B cell (primary cell): ENCODE measurements at regions not wholly inside any gene's neighbourhood (a gene's known extent, or its start where the extent isn't known, plus 50 kb on each side); places are given as distances from the start of the nearest gene placed in this dataset.

Source experiments
- ATAC-seq: fragments of 200-7000 bp; cut with Tn5 transposase; one replicate; pipeline ENCODE4 v1.10.0; 2021; ENCODE audit warnings: low read depth, mild to moderate bottlenecking, moderate number of reproducible peaks, moderate library complexity
- CTCF ChIA-PET: fragments of 350-600 bp; sonication (Branson Sonifier 250); formaldehyde crosslinking; loops from one replicate; lab custom pipeline; 2021; ENCODE audit warnings: antibody characterized with exemption, inconsistent platforms; lab: Charles Lee
- POLR2A ChIA-PET: fragments of 350-600 bp; sonication (Branson Sonifier 250); formaldehyde crosslinking; loops from one replicate; lab custom pipeline; 2021; ENCODE audit warnings: antibody characterized with exemption; lab: Charles Lee
- DNase-seq: peaks from one replicate; pipeline ENCODE4 v3.0.0; 2013
- H2AFZ ChIP-seq: 2 replicates; pipeline ENCODE4 v1.6.1; 2012; ENCODE audit warnings: mild to moderate bottlenecking, low read depth, low read length; ENCODE audit not compliant: insufficient read depth, poor library complexity, severe bottlenecking
- H3K27ac ChIP-seq, 2 donors: 1 replicate in 1 of 2; 2 replicates in 1 of 2; pipeline ENCODE4 v1.5.1; 2012 to 2013; ENCODE audit warnings: low read length in 2 of 2, mild to moderate bottlenecking in 2 of 2, moderate library complexity in 1 of 2
- H3K27me3 ChIP-seq, 4 experiments: fragments of 200-600 bp in 1 of 4; sonication (generic) in 1 of 4; replicated peaks in 1 of 4; 1 replicate in 2 of 4; 2 replicates in 2 of 4; pipeline versions ENCODE4 v1.6.1 to v1.7.0; 2013 to 2016; ENCODE audit warnings: low read length in 3 of 4, mild to moderate bottlenecking in 2 of 4, mixed read lengths in 1 of 4, moderate library complexity in 1 of 4; ENCODE audit not compliant: insufficient read depth in 4 of 4, control insufficient read depth in 3 of 4; ENCODE audit errors: control extremely low read depth in 1 of 4
- H3K36me3 ChIP-seq, 2 experiments: replicated peaks in 1 of 2; 1 replicate in 1 of 2; 2 replicates in 1 of 2; pipeline versions ENCODE4 v1.6.1 to v1.7.1; 2013; ENCODE audit warnings: low read length in 1 of 2; ENCODE audit not compliant: insufficient read depth in 2 of 2, control insufficient read depth in 1 of 2; ENCODE audit errors: control extremely low read depth in 1 of 2, extremely low read depth in 1 of 2
- H3K4me1 ChIP-seq, 2 donors: fragments of 200-600 bp in 1 of 2; sonication (generic) in 1 of 2; 1 replicate in 1 of 2; 2 replicates in 1 of 2; pipeline versions ENCODE4 v1.5.1 to v1.6.1; 2013 to 2017; ENCODE audit warnings: low read length in 2 of 2; ENCODE audit not compliant: control insufficient read depth in 2 of 2, insufficient read depth in 2 of 2
- H3K4me2 ChIP-seq: replicated peaks from 2 replicates; pipeline ENCODE3; 2012; ENCODE audit warnings: mild to moderate bottlenecking, low read depth, low read length; ENCODE audit not compliant: poor library complexity, severe bottlenecking
- H3K4me3 ChIP-seq, 5 experiments: fragments of 200-600 bp in 1 of 5; sonication (generic) in 1 of 5; 1 replicate in 3 of 5; 2 replicates in 2 of 5; pipeline versions ENCODE4 v1.5.1 to v1.7.0; 2011 to 2016; ENCODE audit warnings: low read length in 4 of 5, mild to moderate bottlenecking in 4 of 5, low read depth in 2 of 5, control low read depth in 1 of 5, moderate library complexity in 1 of 5; ENCODE audit not compliant: insufficient read depth in 1 of 5; ENCODE audit errors: control extremely low read depth in 1 of 5, extremely low read depth in 1 of 5
- H3K79me2 ChIP-seq: fragments of 200-600 bp; sonication (generic); one replicate; pipeline ENCODE4 v1.6.0; 2016; ENCODE audit warnings: low read length; ENCODE audit not compliant: control insufficient read depth, insufficient read depth
- H3K9ac ChIP-seq: fragments of 200-600 bp; sonication (generic); 2 replicates; pipeline ENCODE4 v1.6.1; 2017; ENCODE audit warnings: mild to moderate bottlenecking, low read length, moderate library complexity
- H3K9me3 ChIP-seq, 3 donors: one replicate each; pipeline versions ENCODE4 v1.6.1 to v1.7.1; 2013; ENCODE audit warnings: low read length in 2 of 3; ENCODE audit not compliant: control insufficient read depth in 2 of 3, insufficient read depth in 1 of 3; ENCODE audit errors: control extremely low read depth in 1 of 3
- H4K20me1 ChIP-seq: 2 replicates; pipeline ENCODE4 v1.6.0; 2012; ENCODE audit warnings: mild to moderate bottlenecking, low read length; ENCODE audit not compliant: insufficient read depth, control insufficient read depth, poor library complexity, severe bottlenecking
- H3K27ac Mint-ChIP-seq: one replicate; pipeline ENCODE4 v1.8.0; 2021; ENCODE audit warnings: mixed read lengths
- H3K27me3 Mint-ChIP-seq: one replicate; pipeline ENCODE4 v1.8.0; 2021; ENCODE audit warnings: mixed read lengths
- H3K4me1 Mint-ChIP-seq: one replicate; pipeline ENCODE4 v1.8.0; 2021; ENCODE audit warnings: mixed read lengths
- H3K4me3 Mint-ChIP-seq: one replicate; pipeline ENCODE4 v1.8.0; 2021; ENCODE audit warnings: mixed read lengths
- H3K9me3 Mint-ChIP-seq: one replicate; pipeline ENCODE4 v1.8.0; 2022; ENCODE audit warnings: mixed read lengths; ENCODE audit not compliant: insufficient read depth
- CTCF ChIP-seq: fragments of 200-600 bp; IDR thresholded peaks from one replicate; pipeline ENCODE4 v1.8.0; 2022; ENCODE audit warnings: antibody characterized with exemption, mild to moderate bottlenecking
- EZH2 ChIP-seq: IDR thresholded peaks from 2 replicates; pipeline ENCODE4 v1.6.1; 2012; ENCODE audit warnings: borderline replicate concordance, low read depth, mild to moderate bottlenecking, moderate library complexity, low read length; ENCODE audit not compliant: insufficient read depth, poor library complexity, severe bottlenecking
- WGBS: methylation state at CpG from one replicate; pipeline ENCODE4 v1.1.5; 2013; ENCODE audit warnings: missing lambda C conversion rate; ENCODE audit not compliant: insufficient coverage; 5-methylcytosine and 5-hydroxymethylcytosine counted together
- intact Hi-C: fragments of 100-400 bp; cut with micrococcal nuclease; formaldehyde crosslinking; loops from one replicate; pipeline ENCODE4 v1.10.0; 2022

GRCh38 chr14:87443787-87444186 is 549.2 kb downstream of the GALC start:
- H3K4me3 ChIP-seq: no peak overlapping the region
- ATAC-seq (no peak), DNase-seq (no peak)
- no peaks in the 10 kb centered on the region for H3K9me3 ChIP-seq
- H3K27ac ChIP-seq: no peak overlapping the region
- no peak overlapping the region for H3K4me2 ChIP-seq
- H4K20me1 ChIP-seq: no peaks in the 10 kb centered on the region
- no peak overlapping the region for H2AFZ ChIP-seq
- no peaks in the 10 kb centered on the region for H3K4me1 ChIP-seq
- Mint-ChIP-seq H3K9me3 (no peaks in the 10 kb centered on the region), H3K27me3 (no peaks in the 10 kb centered on the region), H3K4me1 (no peaks in the 10 kb centered on the region), H3K4me3 (no peak overlapping the region), H3K27ac (no peak overlapping the region)
- CTCF ChIA-PET: no interaction called here
- H3K9ac ChIP-seq: no peak overlapping the region
- TF ChIP-seq EZH2 (no peak), CTCF (no peak)
- POLR2A ChIA-PET: no interaction called here
- H3K79me2 ChIP-seq: no peaks in the 10 kb centered on the region
- no peaks in the 10 kb centered on the region for H3K36me3 ChIP-seq
- no peaks in the 10 kb centered on the region for H3K27me3 ChIP-seq
- intact Hi-C loops: no loop called here

GRCh38 chr14:87443039-87443438 is 549.9 kb downstream of the GALC start:
- CTCF ChIA-PET: no interaction called here
- H3K27ac ChIP-seq: no peak overlapping the region
- H3K4me3 Mint-ChIP-seq: no peak overlapping the region
- TF ChIP-seq EZH2: no peak
- peak; percentile 48 for TF ChIP-seq CTCF
- no peak overlapping the region for H3K9ac ChIP-seq
- WGBS: 95% methylated on average over 1 of the region's 1 CpG
- DNase-seq: no peak
- ATAC-seq: no peak
- no peaks in the 10 kb centered on the region for H3K9me3 ChIP-seq
- no peaks in the 10 kb centered on the region for H4K20me1 ChIP-seq
- H3K4me2 ChIP-seq: no peak overlapping the region
- no peaks in the 10 kb centered on the region for H3K79me2 ChIP-seq
- H3K4me3 ChIP-seq: no peak overlapping the region
- no peaks in the 10 kb centered on the region for H3K9me3 Mint-ChIP-seq
- H3K27me3 Mint-ChIP-seq: no peaks in the 10 kb centered on the region
- no peaks in the 10 kb centered on the region for H3K4me1 ChIP-seq
- H3K27ac Mint-ChIP-seq: no peak overlapping the region
- no peaks in the 10 kb centered on the region for H3K27me3 ChIP-seq
- H3K4me1 Mint-ChIP-seq: no peaks in the 10 kb centered on the region
- POLR2A ChIA-PET: no interaction called here
- no peaks in the 10 kb centered on the region for H3K36me3 ChIP-seq
- H2AFZ ChIP-seq: no peak overlapping the region
- intact Hi-C loops: no loop called here
